ENCODE measurements at regions not wholly inside any gene's neighbourhood (a gene's known extent, or its start where the extent isn't known, plus 50 kb on each side); places are given as distances from the start of the nearest gene placed in this dataset.
"Not testable (repeated sequence)": the region's sequence is repeated elsewhere in the genome, so short reads cannot be mapped to it uniquely, and the experiment has no call there.

- DNase-seq, result no peak
These were observed 272.9 kb downstream of the KLHL13 start for GRCh38 chrX:117843749-117844148.

GRCh38 chrX:117840645-117841044 is 276.0 kb downstream of the KLHL13 start:
- no peak for DNase-seq

GRCh38 chrX:117839544-117839943 is 277.1 kb downstream of the KLHL13 start:
- no peak for DNase-seq

GRCh38 chrX:117838581-117839331 is 277.9 kb downstream of the KLHL13 start:
- DNase-seq, result no peak

GRCh38 chrX:117835034-117835433 is 281.6 kb downstream of the KLHL13 start:
- DNase-seq, result no peak

- DNase-seq, result no peak
These were observed 282.5 kb downstream of the KLHL13 start for GRCh38 chrX:117834076-117834475.

GRCh38 chrX:117821472-117821871 is 295.1 kb downstream of the KLHL13 start:
- DNase-seq, result not testable (repeated sequence)

- no peak for DNase-seq
These were observed 308.2 kb downstream of the KLHL13 start for GRCh38 chrX:117808426-117808825.

- no peak for DNase-seq
These were observed 313.1 kb downstream of the KLHL13 start for GRCh38 chrX:117803463-117803862.

GRCh38 chrX:117788339-117788738 is 328.3 kb downstream of the KLHL13 start:
- DNase-seq, result no peak

GRCh38 chrX:117771384-117771783 is 345.2 kb downstream of the KLHL13 start:
- no peak for DNase-seq

- DNase-seq, result no peak
These were observed 347.6 kb downstream of the KLHL13 start for GRCh38 chrX:117768861-117769604.

- no peak for DNase-seq
These were observed 351.4 kb downstream of the KLHL13 start for GRCh38 chrX:117765211-117765610.

- no peak for DNase-seq
These were observed 363.9 kb downstream of the KLHL13 start for GRCh38 chrX:117752745-117753144.

GRCh38 chrX:117751155-117751554 is 365.5 kb downstream of the KLHL13 start:
- no peak for DNase-seq

GRCh38 chrX:117744958-117745357 is 371.7 kb downstream of the KLHL13 start:
- DNase-seq, result no peak

- DNase-seq, result peak; percentile 3 to 9
These were observed 372.9 kb downstream of the KLHL13 start for GRCh38 chrX:117743469-117744251.

- no peak for DNase-seq
These were observed 403.2 kb downstream of the KLHL13 start for GRCh38 chrX:117713411-117713810.

GRCh38 chrX:117711782-117712181 is 404.8 kb downstream of the KLHL13 start:
- DNase-seq, result no peak

GRCh38 chrX:117707948-117708743 is 408.5 kb downstream of the KLHL13 start:
- DNase-seq, result no peak

- DNase-seq, result no peak
These were observed 415.6 kb downstream of the KLHL13 start for GRCh38 chrX:117701050-117701449.

- no peak for DNase-seq
These were observed 426.7 kb downstream of the KLHL13 start for GRCh38 chrX:117689956-117690355.

GRCh38 chrX:117680286-117680685 is 436.3 kb downstream of the KLHL13 start:
- no peak for DNase-seq

Measured in Kasumi-1 (cell line).